Mammary epithelial cell (primary cell): ENCODE measurements at regions not wholly inside any gene's neighbourhood (a gene's known extent, or its start where the extent isn't known, plus 50 kb on each side); places are given as distances from the start of the nearest gene placed in this dataset.

Experiments used
- CTCF ChIP-seq, 2 donors: IDR thresholded peaks in 1 of 2; conservative IDR thresholded peaks in 1 of 2; 2 replicates each; pipeline ENCODE4 v1.5.1; 2011 to 2012; ENCODE audit warnings: inconsistent platforms in 2 of 2, low read length in 2 of 2, mild to moderate bottlenecking in 2 of 2, control low read depth in 1 of 2, low read depth in 1 of 2; ENCODE audit not compliant: insufficient read depth in 1 of 2; ENCODE audit errors: extremely low read depth in 1 of 2
- EZH2 ChIP-seq: IDR thresholded peaks from 2 replicates; pipeline ENCODE4 v1.6.1; 2012; ENCODE audit warnings: low read length, inconsistent platforms, borderline replicate concordance

- TF ChIP-seq CTCF (conservative IDR thresholded peaks at IDR 0.05 in 1 of 2, IDR thresholded peaks at IDR 0.05 in 1 of 2; ENCODE audit: extremely low read depth in 1 of 2, insufficient read depth in 1 of 2, low read depth in 1 of 2, low read length in 2 of 2) = no peak
- no peak for TF ChIP-seq EZH2
Measured at GRCh38 chr16:24427840-24428239, 111.5 kb upstream of the RBBP6 start.
